ENCODE measurements at regions not wholly inside any gene's neighbourhood (a gene's known extent, or its start where the extent isn't known, plus 50 kb on each side); places are given as distances from the start of the nearest gene placed in this dataset.

GRCh38 chr3:159913712-159914414 is 74.8 kb upstream of the IL12A start:
- TF ChIP-seq GLIS3 (CRISPR knock-in tag; IDR thresholded peaks at IDR 0.05) (no peak), ESRRG (CRISPR knock-in tag; IDR thresholded peaks at IDR 0.05) (no peak), PATZ1 (CRISPR knock-in tag; IDR thresholded peaks at IDR 0.05; ENCODE audit: borderline replicate concordance) (no peak), TSHZ2 (CRISPR knock-in tag; IDR thresholded peaks at IDR 0.05) (no peak), BACH2 (CRISPR knock-in tag; IDR thresholded peaks at IDR 0.05; ENCODE audit: borderline replicate concordance) (no peak), CREB5 (CRISPR knock-in tag; IDR thresholded peaks at IDR 0.05; ENCODE audit: low read depth) (no peak), ZNF8 (CRISPR knock-in tag; IDR thresholded peaks at IDR 0.05) (no peak)

Measured in SK-N-SH treated with all-trans-retinoic acid at 6 μM for 48 hours (cell line).